Esophagus muscularis mucosa (tissue), 4 donors: ENCODE measurements at regions not wholly inside any gene's neighbourhood (a gene's known extent, or its start where the extent isn't known, plus 50 kb on each side); places are given as distances from the start of the nearest gene placed in this dataset.

Source experiments
- CTCF ChIP-seq, 3 experiments: fragments of 200-600 bp in 2 of 3; fragments of 450-650 bp in 1 of 3; sonication (generic) in 2 of 3; IDR thresholded peaks; one replicate each; pipeline ENCODE4 v1.5.1; 2017 to 2019; ENCODE audit warnings: antibody characterized with exemption in 3 of 3, mild to moderate bottlenecking in 2 of 3, moderate library complexity in 1 of 3
- EP300 ChIP-seq: sonication (generic); formaldehyde crosslinking; IDR thresholded peaks from one replicate; pipeline ENCODE4 v1.6.1; 2017; ENCODE audit warnings: antibody characterized with exemption
- POLR2A ChIP-seq: fragments of 450-650 bp; IDR thresholded peaks from one replicate; pipeline ENCODE4 v1.6.1; 2017; ENCODE audit warnings: antibody characterized with exemption, moderate library complexity, mild to moderate bottlenecking, low read depth
- POLR2AphosphoS5 ChIP-seq, 2 donors: sonication (generic); formaldehyde crosslinking; IDR thresholded peaks; one replicate each; pipeline ENCODE4 v1.6.1; 2017; ENCODE audit warnings: antibody characterized with exemption in 2 of 2

- TF ChIP-seq CTCF (IDR thresholded peaks at IDR 0.05) (no peak), POLR2AphosphoS5 (IDR thresholded peaks at IDR 0.05) (no peak), POLR2A (no peak), EP300 (no peak)
These were observed 73.4 kb upstream of the GPRIN3 start for GRCh38 chr4:89380980-89381379.
